AG04449 (cell line): ENCODE measurements at regions not wholly inside any gene's neighbourhood (a gene's known extent, or its start where the extent isn't known, plus 50 kb on each side); places are given as distances from the start of the nearest gene placed in this dataset.

Experiments used
- CTCF ChIA-PET: fragments of 350-600 bp; formaldehyde crosslinking; extraction: SDS; loops from one replicate; lab custom pipeline; 2021; ENCODE audit warnings: antibody characterized with exemption; lab: Yijun Ruan, JAX
- POLR2A ChIA-PET: fragments of 400-600, 350-600 bp; formaldehyde crosslinking; extraction: SDS; loops from one replicate; lab custom pipeline; 2020; ENCODE audit warnings: antibody characterized with exemption, inconsistent platforms; lab: Yijun Ruan, JAX
- DNase-seq: peaks from one replicate; pipeline ENCODE4 v3.0.0-alpha.2; 2010; ENCODE audit warnings: low read depth, low spot score
- H3K4me3 ChIP-seq: 2 replicates; pipeline ENCODE4 v1.5.1; 2011; ENCODE audit warnings: low read depth, mild to moderate bottlenecking, control low read depth, low read length
- TF ChIP-seq, protein P1 (sequence below): IDR thresholded peaks from one replicate; pipeline ENCODE4 v1.5.1; 2011; ENCODE audit warnings: mild to moderate bottlenecking, moderate library complexity, low read length, control low read depth, inconsistent platforms; ENCODE audit not compliant: insufficient read depth; ENCODE audit errors: missing control alignments

DNA sequence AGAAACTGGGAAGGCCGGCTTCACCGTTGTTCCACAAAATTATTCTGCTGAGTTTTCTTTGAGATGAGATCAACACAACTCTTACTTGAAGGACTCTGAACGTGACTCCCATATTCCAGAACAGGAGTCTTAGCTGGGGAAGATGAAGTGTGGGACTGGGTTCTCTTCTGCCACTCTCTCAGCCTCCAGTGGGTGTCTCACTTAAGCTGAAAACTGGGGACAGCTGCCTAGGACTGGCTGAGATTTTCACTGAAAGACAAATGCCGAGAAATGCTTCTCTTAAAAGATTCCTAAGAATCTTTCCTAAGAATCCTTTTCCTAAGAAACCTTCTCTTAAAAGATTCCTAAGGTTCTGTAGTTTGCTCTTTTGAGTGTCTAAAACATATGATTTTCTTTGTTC is 156.6 kb upstream of the LHCGR start:
- TF ChIP-seq, protein P1, sequence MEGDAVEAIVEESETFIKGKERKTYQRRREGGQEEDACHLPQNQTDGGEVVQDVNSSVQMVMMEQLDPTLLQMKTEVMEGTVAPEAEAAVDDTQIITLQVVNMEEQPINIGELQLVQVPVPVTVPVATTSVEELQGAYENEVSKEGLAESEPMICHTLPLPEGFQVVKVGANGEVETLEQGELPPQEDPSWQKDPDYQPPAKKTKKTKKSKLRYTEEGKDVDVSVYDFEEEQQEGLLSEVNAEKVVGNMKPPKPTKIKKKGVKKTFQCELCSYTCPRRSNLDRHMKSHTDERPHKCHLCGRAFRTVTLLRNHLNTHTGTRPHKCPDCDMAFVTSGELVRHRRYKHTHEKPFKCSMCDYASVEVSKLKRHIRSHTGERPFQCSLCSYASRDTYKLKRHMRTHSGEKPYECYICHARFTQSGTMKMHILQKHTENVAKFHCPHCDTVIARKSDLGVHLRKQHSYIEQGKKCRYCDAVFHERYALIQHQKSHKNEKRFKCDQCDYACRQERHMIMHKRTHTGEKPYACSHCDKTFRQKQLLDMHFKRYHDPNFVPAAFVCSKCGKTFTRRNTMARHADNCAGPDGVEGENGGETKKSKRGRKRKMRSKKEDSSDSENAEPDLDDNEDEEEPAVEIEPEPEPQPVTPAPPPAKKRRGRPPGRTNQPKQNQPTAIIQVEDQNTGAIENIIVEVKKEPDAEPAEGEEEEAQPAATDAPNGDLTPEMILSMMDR = no peak
- DNase-seq = no peak
- POLR2A ChIA-PET = no interaction called here
- H3K4me3 ChIP-seq = no peak overlapping the region
- CTCF ChIA-PET = no interaction called here

DNA sequence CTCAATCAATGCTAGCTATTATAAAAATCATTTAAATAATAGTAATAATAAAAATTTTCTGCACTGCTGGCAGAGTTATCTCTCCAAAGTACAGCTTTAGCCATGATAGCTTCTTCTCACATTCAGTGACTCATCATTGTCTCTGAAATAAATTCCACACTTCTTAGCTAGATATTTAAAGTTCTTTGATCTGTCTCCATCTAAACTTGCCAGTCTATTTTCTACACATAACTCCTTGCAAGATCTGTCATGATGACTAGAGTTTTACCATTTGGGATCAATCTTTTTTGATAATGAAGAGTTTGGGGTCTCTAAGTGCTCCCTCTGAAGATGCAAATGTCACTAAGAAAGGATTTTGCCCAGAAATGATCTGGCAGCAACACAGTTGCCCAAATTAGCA is 155.4 kb upstream of the LHCGR start:
- DNase-seq = no peak
- TF ChIP-seq, protein P1 = no peak
- CTCF ChIA-PET = no interaction called here
- POLR2A ChIA-PET = no interaction called here
- H3K4me3 ChIP-seq = no peak overlapping the region

DNA sequence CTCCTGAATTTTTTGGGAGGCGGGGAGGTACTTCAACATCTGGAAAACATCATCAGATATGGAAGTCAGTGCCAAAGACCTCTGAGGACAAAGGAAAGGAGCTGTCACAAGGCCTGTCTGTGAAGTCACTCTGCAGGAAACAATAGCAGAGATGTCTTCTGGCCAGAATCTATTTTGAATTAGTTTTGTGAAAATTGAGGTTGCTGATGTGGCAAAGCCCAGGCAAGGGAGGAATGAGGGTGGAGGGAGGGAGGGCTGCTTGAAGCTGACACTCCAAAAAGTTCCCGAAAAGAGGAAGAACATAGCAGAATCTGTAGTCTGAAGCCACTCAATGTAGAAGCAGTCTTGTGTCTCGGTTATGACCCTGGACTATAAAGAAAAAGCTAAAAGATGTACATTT is 151.1 kb upstream of the LHCGR start:
- DNase-seq = no peak
- ChIA-PET CTCF (no interaction called here), POLR2A (no interaction called here)
- H3K4me3 ChIP-seq = no peak overlapping the region
- TF ChIP-seq, protein P1 = no peak

DNA sequence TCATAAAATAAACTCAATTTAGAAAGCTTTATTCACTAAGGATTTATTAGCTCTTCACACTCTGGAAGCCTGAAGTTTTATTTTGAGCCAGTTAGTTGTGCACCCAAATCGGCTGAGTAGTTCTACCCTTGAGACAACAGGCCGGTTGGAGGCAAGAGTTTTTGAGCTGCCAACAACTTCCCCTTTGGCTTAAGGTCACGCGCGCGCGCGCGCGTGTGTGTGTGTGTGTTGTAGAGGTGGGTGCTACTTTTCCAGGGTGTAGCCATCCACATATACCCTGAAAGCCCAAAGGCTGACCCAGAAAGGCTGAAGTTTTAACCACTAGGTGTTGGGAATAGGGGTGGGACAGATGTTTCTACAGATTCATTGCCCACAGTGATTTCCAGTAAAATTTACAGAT is 150.2 kb upstream of the LHCGR start:
- no peak for DNase-seq
- no peak overlapping the region for H3K4me3 ChIP-seq
- ChIA-PET POLR2A (no interaction called here), CTCF (no interaction called here)
- TF ChIP-seq, protein P1 = no peak

DNA sequence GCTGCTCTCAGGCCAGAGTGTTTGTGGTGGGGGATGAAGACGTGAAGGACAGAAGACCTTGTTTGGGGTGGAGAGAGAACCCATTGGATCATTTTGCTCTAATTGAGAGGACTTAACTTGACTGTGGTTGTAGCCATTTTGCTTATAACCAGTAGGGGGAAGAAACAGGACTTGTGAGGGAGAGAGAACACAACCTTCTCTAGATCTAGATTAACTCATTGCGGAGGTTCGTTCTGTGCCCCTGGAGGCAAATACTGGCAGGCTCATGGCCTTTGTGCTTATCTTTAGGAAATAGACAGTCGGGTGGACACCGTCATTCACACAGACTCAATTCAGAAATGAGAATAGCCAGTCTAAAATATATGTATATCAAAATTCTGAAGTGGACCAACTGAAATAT is 147.0 kb upstream of the LHCGR start:
- POLR2A ChIA-PET = no interaction called here
- no peak for DNase-seq
- no peak overlapping the region for H3K4me3 ChIP-seq
- CTCF ChIA-PET = no interaction called here
- TF ChIP-seq, protein P1 = no peak

DNA sequence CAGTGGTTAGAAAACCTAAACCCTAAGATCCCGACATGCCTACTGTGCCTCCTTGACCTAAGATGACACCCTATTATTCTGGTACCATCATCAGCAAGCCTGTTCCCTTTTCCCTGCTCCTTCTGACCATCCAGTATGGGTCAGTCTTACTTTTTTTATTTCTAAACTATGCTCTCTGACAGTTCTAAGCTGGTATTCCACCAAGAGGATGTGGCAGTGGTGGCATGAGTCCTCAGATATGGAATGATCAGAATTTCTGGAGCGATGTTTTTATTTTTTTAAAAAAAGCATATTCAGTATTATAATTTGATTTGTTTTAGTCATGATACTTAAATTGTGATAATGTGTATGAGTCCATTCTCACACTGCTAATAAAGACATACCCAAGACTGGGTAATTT is 145.9 kb upstream of the LHCGR start:
- TF ChIP-seq, protein P1 = no peak
- ChIA-PET POLR2A (no interaction called here), CTCF (no interaction called here)
- no peak for DNase-seq
- no peak overlapping the region for H3K4me3 ChIP-seq

DNA sequence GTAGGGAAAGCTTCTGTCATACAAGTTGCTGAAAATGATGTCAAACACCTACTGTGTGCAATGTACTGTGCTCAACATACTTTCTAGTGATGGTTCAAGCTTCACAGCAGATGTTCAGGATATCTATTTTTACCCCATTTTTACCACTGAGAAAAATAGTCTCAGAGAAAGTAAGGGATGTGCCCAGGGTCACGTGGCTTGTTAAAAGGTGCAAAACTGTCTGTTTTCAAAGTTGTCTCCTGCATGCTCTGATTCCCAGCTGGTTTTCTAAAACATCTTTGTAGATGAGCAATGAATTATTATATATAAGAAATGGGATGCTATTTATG is 145.5 kb upstream of the LHCGR start:
- no peak for DNase-seq
- TF ChIP-seq, protein P1 = no peak
- ChIA-PET POLR2A (no interaction called here), CTCF (no interaction called here)
- no peak overlapping the region for H3K4me3 ChIP-seq
